GM12878 (cell line): ENCODE measurements at regions not wholly inside any gene's neighbourhood (a gene's known extent, or its start where the extent isn't known, plus 50 kb on each side); places are given as distances from the start of the nearest gene placed in this dataset.

ENCODE experiments used
- BMI1 ChIP-seq: fragments of 450-650 bp; IDR thresholded peaks from 2 replicates; pipeline ENCODE4 v1.6.1; 2016; ENCODE audit warnings: mild to moderate bottlenecking, moderate library complexity, borderline replicate concordance
- CBX3 ChIP-seq: fragments of 200-600 bp; sonication (generic); IDR thresholded peaks from 2 replicates; pipeline ENCODE4 v1.6.1; 2016; ENCODE audit warnings: low read depth, borderline replicate concordance
- CREB1 ChIP-seq: IDR thresholded peaks from 2 replicates; pipeline ENCODE4 v1.6.1; 2012; ENCODE audit warnings: low read depth, mild to moderate bottlenecking, inconsistent platforms
- EZH2 ChIP-seq: IDR thresholded peaks from 2 replicates; pipeline ENCODE4 v1.6.1; 2012; ENCODE audit warnings: low read depth, mild to moderate bottlenecking, control low read depth, inconsistent platforms, low read length, borderline replicate concordance; ENCODE audit not compliant: control insufficient read depth
- GABPA ChIP-seq: IDR thresholded peaks from 2 replicates; pipeline ENCODE4 v1.6.1; 2014; ENCODE audit warnings: antibody characterized with exemption, low read depth, mild to moderate bottlenecking, inconsistent platforms
- KDM1A ChIP-seq: fragments of 200-600 bp; sonication (generic); IDR thresholded peaks from 2 replicates; pipeline ENCODE4 v1.6.1; 2016; ENCODE audit warnings: borderline replicate concordance
- MTA3 ChIP-seq: IDR thresholded peaks from 2 replicates; pipeline ENCODE4 v1.6.1; 2012; ENCODE audit warnings: low read length, inconsistent platforms, borderline replicate concordance
- NBN ChIP-seq: fragments of 450-650 bp; IDR thresholded peaks from 2 replicates; pipeline ENCODE4 v1.6.1; 2016
- NFIC ChIP-seq: IDR thresholded peaks from 2 replicates; pipeline ENCODE4 v1.6.1; 2012; ENCODE audit warnings: low read depth, mild to moderate bottlenecking, inconsistent platforms, low read length, moderate library complexity
- NFXL1 ChIP-seq: fragments of 450-650 bp; IDR thresholded peaks from 2 replicates; pipeline ENCODE4 v1.6.1; 2017; ENCODE audit warnings: antibody characterized with exemption, mild to moderate bottlenecking, borderline replicate concordance
- NFYB ChIP-seq: IDR thresholded peaks from 2 replicates; pipeline ENCODE4 v1.6.1; 2011; ENCODE audit warnings: low read depth, mild to moderate bottlenecking, low read length, improper control_type of control experiment, moderate library complexity; ENCODE audit not compliant: insufficient read depth
- RELB ChIP-seq: fragments of 450-650 bp; IDR thresholded peaks from 2 replicates; pipeline ENCODE4 v1.6.1; 2017; ENCODE audit warnings: low read depth, mild to moderate bottlenecking, moderate library complexity
- RUNX3 ChIP-seq: IDR thresholded peaks from 2 replicates; pipeline ENCODE4 v1.6.1; 2012; ENCODE audit warnings: low read length, inconsistent platforms
- SIX5 ChIP-seq: IDR thresholded peaks from 2 replicates; pipeline ENCODE4 v1.6.1; 2011; ENCODE audit warnings: mild to moderate bottlenecking, low read depth, low read length, moderate library complexity; ENCODE audit not compliant: severe bottlenecking
- SKIL ChIP-seq: fragments of 450-650 bp; IDR thresholded peaks from 2 replicates; pipeline ENCODE4 v1.6.1; 2017; ENCODE audit warnings: mild to moderate bottlenecking, low read depth, inconsistent platforms; ENCODE audit not compliant: poor library complexity, severe bottlenecking
- TCF12 ChIP-seq: IDR thresholded peaks from 2 replicates; pipeline ENCODE4 v1.6.1; 2011; ENCODE audit warnings: low read depth, mild to moderate bottlenecking, low read length
- YY1 ChIP-seq: IDR thresholded peaks from 2 replicates; pipeline ENCODE4 v1.6.1; 2011; ENCODE audit warnings: low read depth, mild to moderate bottlenecking, low read length

GRCh38 chr11:59283825-59284772 is 71.4 kb upstream of the MPEG1 start (continued):
- TF ChIP-seq SKIL, result peak; percentile 67
- TF ChIP-seq RUNX3, result peak; percentile 92
- TF ChIP-seq GABPA, result no peak
- no peak for TF ChIP-seq EZH2
- no peak for TF ChIP-seq NFXL1
- no peak for TF ChIP-seq SIX5
- TF ChIP-seq MTA3, result no peak; the same call in 1 of the 2 replicates
- 0 out of 2 replicates have a peak, but pooled peaks have one; percentile 5 for TF ChIP-seq TCF12
- no peak for TF ChIP-seq CBX3
- TF ChIP-seq NFIC, result peak; percentile 70; the same call in 1 of the 2 replicates
- TF ChIP-seq YY1, result peak; percentile 76
- TF ChIP-seq RELB, result peak; percentile 87
- TF ChIP-seq NBN, result peak; percentile 89
- no peak for TF ChIP-seq KDM1A
- 0 out of 2 replicates have a peak, but pooled peaks have one; percentile 33 for TF ChIP-seq CREB1
- TF ChIP-seq NFYB, result no peak
- 0 out of 2 replicates have a peak, but pooled peaks have one; percentile 36 for TF ChIP-seq BMI1
